ENCODE measurements at regions not wholly inside any gene's neighbourhood (a gene's known extent, or its start where the extent isn't known, plus 50 kb on each side); places are given as distances from the start of the nearest gene placed in this dataset.

DNA sequence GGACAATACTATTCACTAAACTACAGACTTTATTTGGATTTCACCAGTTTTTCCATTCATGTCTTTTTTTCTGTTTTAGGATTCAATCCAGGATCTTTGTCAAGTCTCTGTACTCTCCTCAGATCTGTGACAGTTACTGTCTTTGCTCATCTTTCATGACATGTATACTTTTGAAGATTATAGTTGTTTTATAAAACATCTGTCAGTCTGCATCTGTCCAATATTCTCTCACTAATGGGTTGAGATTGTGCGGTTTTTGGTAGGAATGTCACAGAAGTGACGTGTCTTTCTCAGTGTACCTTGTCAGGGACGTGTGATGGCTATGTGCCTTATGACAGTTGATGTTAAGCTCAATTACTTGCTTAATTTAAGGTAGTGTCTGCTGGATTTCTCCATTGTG is 124.9 kb upstream of the TPK1 start:
- DNase-seq (ENCODE audit: low spot score), result no peak

DNA sequence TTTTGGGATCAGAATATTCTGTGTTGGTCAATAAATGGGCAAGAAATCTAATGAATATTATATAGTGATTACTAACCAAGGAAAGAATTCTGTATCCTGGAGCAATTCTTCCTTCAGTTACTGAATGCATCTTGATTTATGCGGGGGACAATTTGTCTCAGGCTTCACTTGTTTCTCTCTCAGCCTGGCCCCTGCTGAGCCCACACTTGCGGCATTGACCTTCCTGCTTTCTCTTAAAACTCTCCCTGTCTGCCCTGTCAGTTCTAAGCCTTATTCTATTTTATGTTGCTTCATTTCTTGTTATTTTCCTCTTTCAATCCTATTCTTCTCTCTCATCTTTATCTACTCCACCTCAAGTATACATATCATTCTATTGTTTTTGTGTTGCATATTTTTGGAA is 122.1 kb upstream of the TPK1 start:
- DNase-seq (ENCODE audit: low spot score), result no peak

DNA sequence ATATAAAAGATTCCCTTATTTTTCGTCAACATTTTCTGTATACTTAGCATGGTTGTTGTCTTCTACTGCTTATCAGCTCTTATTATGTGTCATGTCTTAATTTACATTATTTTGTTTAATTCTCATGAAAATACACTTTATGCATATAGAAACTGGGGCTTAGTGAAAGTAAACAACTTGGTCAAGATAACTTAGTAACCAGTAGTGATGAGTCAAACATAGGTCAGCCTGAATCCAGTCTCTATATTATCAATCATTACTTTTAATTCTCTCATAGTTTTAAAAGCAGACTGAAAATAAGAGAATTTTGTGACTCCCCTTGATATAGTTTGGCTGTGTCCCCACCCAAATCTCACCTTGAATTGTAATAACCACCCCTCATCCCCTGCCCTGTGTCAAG is 119.6 kb upstream of the TPK1 start:
- no peak for DNase-seq (ENCODE audit: low spot score)

DNA sequence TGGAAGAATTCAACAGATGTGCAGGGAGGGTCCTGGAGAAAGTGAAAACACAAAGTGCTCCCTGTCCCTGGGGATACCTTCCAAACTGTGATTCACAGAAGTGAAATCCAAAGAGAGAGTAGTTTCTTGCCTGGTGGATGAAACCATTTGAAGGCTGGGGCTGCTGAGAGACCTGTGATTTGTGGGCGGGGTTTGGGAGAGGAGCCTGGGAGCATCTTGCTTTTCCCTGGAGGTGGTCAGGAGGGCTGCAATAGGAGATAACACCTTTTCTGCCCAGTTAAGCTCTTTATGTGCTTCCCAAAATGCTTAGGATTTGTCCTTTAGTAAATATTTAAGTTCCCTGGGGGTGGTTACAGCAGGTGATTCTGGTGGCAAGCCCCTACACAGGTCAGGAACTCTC is 105.3 kb upstream of the TPK1 start:
- DNase-seq (ENCODE audit: low spot score), result no peak

DNA sequence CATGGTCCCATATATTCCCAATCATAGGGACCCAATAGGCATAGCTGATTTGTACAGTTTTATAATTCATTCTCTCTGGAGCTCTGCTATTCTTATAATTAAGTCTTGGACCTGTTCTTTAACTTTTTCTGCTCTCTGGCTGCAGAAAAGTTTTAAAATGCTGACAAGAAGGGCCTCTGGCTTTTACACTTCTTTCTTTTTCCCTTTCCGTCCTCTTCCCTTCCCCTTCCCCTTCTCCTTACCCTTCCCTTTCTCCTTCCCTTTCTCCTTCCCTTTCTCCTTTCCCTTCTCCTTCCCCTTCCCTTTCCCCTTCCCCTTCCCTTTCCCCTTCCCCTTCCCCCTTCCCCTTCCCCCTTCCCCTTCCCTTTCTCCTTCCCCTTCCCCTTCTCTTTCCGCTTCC is 101.3 kb upstream of the TPK1 start:
- no peak for DNase-seq (ENCODE audit: low spot score)

DNA sequence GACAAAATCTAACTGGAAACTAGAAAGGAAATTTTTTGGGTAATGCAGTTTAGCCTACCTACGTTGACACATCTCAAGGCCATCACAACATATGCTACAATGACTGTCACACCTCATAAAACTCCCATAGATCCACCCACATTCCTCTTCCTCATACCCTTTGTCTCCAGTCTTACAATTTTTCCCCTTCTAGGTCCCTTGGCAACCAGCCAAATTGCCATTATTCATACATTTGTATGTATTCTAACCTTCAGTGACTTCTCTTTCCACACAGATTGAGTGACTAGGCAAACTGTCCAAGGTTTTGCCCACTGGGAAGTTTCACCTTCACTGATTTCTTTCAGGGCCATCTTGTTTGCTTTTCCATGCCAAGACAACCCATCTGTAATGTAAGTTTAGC is 100.5 kb upstream of the TPK1 start:
- DNase-seq (ENCODE audit: low spot score), result no peak

DNA sequence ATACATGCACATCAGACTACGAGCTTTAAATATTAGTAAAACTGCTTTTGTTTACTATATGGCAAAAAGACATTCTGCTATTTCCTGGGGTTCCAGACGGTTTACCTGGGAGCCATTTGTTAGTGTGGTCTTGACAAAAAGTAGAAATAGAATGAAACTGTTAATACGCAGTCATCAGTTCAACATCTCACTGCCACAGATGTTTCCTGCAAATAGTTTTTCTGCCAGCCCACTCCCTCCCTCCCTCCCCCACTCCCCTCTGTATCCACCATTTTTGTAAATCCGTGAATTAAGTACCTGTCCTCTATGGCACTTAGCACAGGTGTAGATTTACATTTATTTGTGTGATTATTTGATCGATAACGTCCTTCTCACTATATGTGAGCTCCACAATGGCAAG is 74.6 kb upstream of the TPK1 start:
- no peak for DNase-seq (ENCODE audit: low spot score)

DNA sequence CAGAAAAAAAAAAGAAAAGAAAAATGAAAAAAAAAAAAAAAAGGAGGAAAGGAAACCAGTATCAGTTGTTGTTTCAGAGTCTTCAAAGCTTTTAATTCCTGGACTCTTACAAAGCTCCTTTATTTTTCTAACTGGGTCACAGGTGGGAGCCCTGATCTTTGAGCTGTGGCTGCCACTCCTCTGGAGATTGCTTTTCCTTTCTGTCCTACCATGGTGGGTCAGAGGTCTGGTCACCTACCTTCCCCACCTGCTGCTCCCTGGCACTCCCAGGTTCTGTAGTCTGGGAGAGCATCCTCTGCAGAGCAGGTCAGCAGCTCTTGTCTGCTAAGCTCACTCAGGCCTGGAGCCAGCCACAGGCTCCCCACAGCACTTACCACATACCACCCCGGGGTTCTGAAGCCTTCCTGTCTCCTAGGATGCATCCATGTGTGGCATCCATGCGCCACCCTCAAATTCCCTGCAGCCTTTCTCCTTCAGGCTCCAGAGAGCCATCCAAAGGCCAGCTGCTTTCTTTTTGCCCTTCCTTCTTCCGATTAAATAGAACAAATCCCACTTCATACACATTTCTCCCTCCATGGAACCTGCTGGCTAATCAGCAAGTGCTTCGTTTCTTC is 73.2 kb upstream of the TPK1 start:
- no peak for DNase-seq (ENCODE audit: low spot score)

DNA sequence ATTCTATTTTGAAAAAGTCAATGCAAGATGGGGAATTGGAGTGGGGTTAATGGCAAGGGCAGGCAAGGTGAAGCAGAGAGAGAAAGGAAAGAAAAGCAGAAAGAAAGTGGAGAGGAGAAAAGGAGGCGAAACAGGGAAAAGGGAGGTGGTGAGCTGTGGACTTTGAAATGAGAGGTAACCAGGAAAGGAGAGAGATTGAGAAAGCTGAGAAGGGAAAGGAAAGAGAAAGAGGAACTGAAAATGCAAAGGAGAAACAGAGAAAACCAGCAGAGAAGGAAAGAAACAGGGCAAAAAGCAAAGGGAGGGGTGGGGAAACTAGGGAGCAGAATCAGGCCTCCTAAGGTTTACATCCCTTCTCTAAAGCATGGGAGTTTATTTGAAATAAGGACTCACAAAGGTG is 72.5 kb upstream of the TPK1 start:
- DNase-seq (ENCODE audit: low spot score), result no peak

DNA sequence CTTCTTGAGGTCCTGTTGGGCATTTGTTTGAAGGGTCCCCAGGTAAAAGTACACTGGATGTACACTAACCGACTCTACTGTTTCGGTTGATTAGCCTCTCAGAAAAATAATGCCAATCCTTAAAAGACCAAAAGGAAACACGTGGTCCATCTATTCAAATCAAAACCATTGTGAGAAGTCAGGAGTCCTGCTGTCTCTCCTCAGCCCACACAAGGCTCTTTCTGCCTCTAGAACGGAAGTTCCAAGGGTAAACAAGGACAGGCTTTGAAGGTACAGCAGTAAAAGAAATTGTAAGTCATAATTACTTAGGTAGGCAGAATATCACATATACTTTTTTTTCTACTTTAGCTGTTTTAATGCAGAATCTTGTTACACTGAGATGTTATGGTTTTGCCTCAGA is 71.7 kb upstream of the TPK1 start:
- DNase-seq (ENCODE audit: low spot score), result no peak

DNA sequence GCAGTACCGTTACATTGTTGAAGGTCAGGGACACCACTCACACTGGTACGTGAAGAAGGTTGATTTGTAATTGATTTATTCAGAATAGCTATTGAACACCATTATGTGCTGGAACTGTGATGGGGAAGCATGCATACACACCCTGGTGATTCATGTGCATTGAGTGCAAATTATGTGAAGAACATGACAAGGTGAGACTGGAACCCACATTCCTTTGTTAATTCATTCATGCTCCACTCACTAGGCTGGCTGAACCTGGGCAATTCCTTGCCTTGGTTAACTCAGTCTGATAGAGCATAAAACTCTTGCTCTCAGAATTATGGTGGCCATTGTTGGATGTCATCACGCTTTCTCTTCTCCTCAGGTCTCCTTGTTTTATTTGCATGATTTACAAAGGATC is 67.3 kb upstream of the TPK1 start:
- no peak for DNase-seq (ENCODE audit: low spot score)

DNA sequence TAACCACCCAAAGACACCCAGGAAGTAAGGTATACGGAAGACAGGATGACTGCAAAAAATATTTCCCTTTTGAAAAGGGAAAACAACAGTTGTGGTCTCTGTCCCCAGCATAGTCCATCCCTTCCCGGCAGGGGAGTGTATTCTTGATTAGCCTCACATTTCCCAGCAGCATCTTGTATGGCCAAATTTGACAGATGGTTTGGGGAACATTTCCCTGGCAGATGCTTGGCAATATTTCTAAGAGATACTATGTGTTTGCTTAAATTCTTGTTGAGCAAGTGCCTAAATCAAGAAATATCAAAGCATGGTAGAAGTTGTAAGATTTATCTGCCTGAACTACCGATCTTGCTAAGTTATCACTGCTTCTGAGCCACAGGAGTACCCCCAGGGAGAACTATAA is 56.9 kb upstream of the TPK1 start:
- no peak for DNase-seq (ENCODE audit: low spot score)

All from cerebellar cortex (tissue), 1 donor.